Suprapubic skin (tissue), 4 donors: ENCODE measurements at regions not wholly inside any gene's neighbourhood (a gene's known extent, or its start where the extent isn't known, plus 50 kb on each side); places are given as distances from the start of the nearest gene placed in this dataset.

Experiments
- CTCF ChIP-seq, 2 donors: fragments of 200-600 bp in 1 of 2; fragments of 450-650 bp in 1 of 2; sonication (generic) in 1 of 2; IDR thresholded peaks; one replicate each; pipeline ENCODE4 v1.5.1; 2016 to 2019; ENCODE audit warnings: antibody characterized with exemption in 2 of 2, mild to moderate bottlenecking in 1 of 2, moderate library complexity in 1 of 2
- EP300 ChIP-seq: sonication (generic); formaldehyde crosslinking; IDR thresholded peaks from one replicate; pipeline ENCODE4 v1.6.1; 2017; ENCODE audit warnings: antibody characterized with exemption
- POLR2A ChIP-seq, 2 donors: fragments of 450-650 bp; IDR thresholded peaks; one replicate each; pipeline ENCODE4 v1.6.1; 2017; ENCODE audit warnings: antibody characterized with exemption in 2 of 2, mild to moderate bottlenecking in 2 of 2, moderate library complexity in 2 of 2
- POLR2AphosphoS5 ChIP-seq, 3 donors: sonication (generic); formaldehyde crosslinking; IDR thresholded peaks; one replicate each; pipeline ENCODE4 v1.6.1; 2017; ENCODE audit warnings: antibody characterized with exemption in 3 of 3

- TF ChIP-seq CTCF (IDR thresholded peaks at IDR 0.05) (no peak), EP300 (no peak), POLR2A (IDR thresholded peaks at IDR 0.05) (no peak), POLR2AphosphoS5 (IDR thresholded peaks at IDR 0.05) (no peak)
These were observed 89.4 kb downstream of the ATPSCKMT start for GRCh38 chr5:10160241-10160640.
